IPS-15b (cell line): ENCODE measurements at regions not wholly inside any gene's neighbourhood (a gene's known extent, or its start where the extent isn't known, plus 50 kb on each side); places are given as distances from the start of the nearest gene placed in this dataset.

Experiments used
- H3K27me3 ChIP-seq: one replicate; pipeline ENCODE4 v1.6.1; 2013; ENCODE audit warnings: low read length; ENCODE audit not compliant: control insufficient read depth, insufficient read depth
- H3K36me3 ChIP-seq: one replicate; pipeline ENCODE4 v1.6.1; 2013; ENCODE audit warnings: low read length; ENCODE audit not compliant: control insufficient read depth, insufficient read depth
- H3K4me1 ChIP-seq: one replicate; pipeline ENCODE4 v1.6.1; 2013; ENCODE audit warnings: mild to moderate bottlenecking, low read length; ENCODE audit not compliant: control insufficient read depth, insufficient read depth
- H3K4me3 ChIP-seq: one replicate; pipeline ENCODE4 v1.5.1; 2013; ENCODE audit warnings: low read depth, low read length
- H3K9ac ChIP-seq: one replicate; pipeline ENCODE4 v1.6.1; 2013; ENCODE audit warnings: low read depth, mild to moderate bottlenecking, low read length
- H3K9me3 ChIP-seq: one replicate; pipeline ENCODE4 v1.6.1; 2013; ENCODE audit warnings: mild to moderate bottlenecking, low read length; ENCODE audit not compliant: control insufficient read depth, insufficient read depth

- H3K4me3 ChIP-seq: no peak overlapping the region
- no peaks in the 10 kb centered on the region for H3K4me1 ChIP-seq
- no peak overlapping the region for H3K9ac ChIP-seq
- H3K9me3 ChIP-seq: no peaks in the 10 kb centered on the region
- no peaks in the 10 kb centered on the region for H3K36me3 ChIP-seq
- no peaks in the 10 kb centered on the region for H3K27me3 ChIP-seq
Measured at GRCh38 chr3:74347563-74348268, 266.7 kb downstream of the CNTN3 start.

- Histone ChIP-seq H3K4me1 (no peaks in the 10 kb centered on the region), H3K36me3 (no peaks in the 10 kb centered on the region), H3K27me3 (no peaks in the 10 kb centered on the region), H3K9ac (no peak overlapping the region), H3K9me3 (no peaks in the 10 kb centered on the region), H3K4me3 (no peak overlapping the region)
Measured at GRCh38 chr3:74346896-74347295, 267.6 kb downstream of the CNTN3 start.

GRCh38 chr3:74345701-74346100 is 268.8 kb downstream of the CNTN3 start:
- H3K4me3 ChIP-seq: no peak overlapping the region
- no peaks in the 10 kb centered on the region for H3K9me3 ChIP-seq
- H3K27me3 ChIP-seq: no peaks in the 10 kb centered on the region
- no peaks in the 10 kb centered on the region for H3K36me3 ChIP-seq
- H3K9ac ChIP-seq: no peak overlapping the region
- no peaks in the 10 kb centered on the region for H3K4me1 ChIP-seq

- no peaks in the 10 kb centered on the region for H3K9me3 ChIP-seq
- H3K27me3 ChIP-seq: no peaks in the 10 kb centered on the region
- no peak overlapping the region for H3K9ac ChIP-seq
- no peak overlapping the region for H3K4me3 ChIP-seq
- H3K36me3 ChIP-seq: no peaks in the 10 kb centered on the region
- no peaks in the 10 kb centered on the region for H3K4me1 ChIP-seq
Measured at GRCh38 chr3:74344865-74345440, 269.5 kb downstream of the CNTN3 start.

- H3K4me1 ChIP-seq: no peaks in the 10 kb centered on the region
- H3K27me3 ChIP-seq: no peaks in the 10 kb centered on the region
Measured at GRCh38 chr3:74343391-74343790, 271.1 kb downstream of the CNTN3 start.

GRCh38 chr3:74338998-74339397 is 275.5 kb downstream of the CNTN3 start:
- no peaks in the 10 kb centered on the region for H3K27me3 ChIP-seq
- H3K4me3 ChIP-seq: no peak overlapping the region
- H3K36me3 ChIP-seq: no peaks in the 10 kb centered on the region
- H3K9ac ChIP-seq: no peak overlapping the region
- H3K4me1 ChIP-seq: no peaks in the 10 kb centered on the region
- no peaks in the 10 kb centered on the region for H3K9me3 ChIP-seq

More at GRCh38 chr3:74343391-74343790, 271.1 kb downstream of the CNTN3 start:
- no peak overlapping the region for H3K9ac ChIP-seq
- no peaks in the 10 kb centered on the region for H3K9me3 ChIP-seq
- no peaks in the 10 kb centered on the region for H3K36me3 ChIP-seq
- no peak overlapping the region for H3K4me3 ChIP-seq

GRCh38 chr3:74332165-74332564 is 282.3 kb downstream of the CNTN3 start:
- H3K9me3 ChIP-seq: no peaks in the 10 kb centered on the region
- H3K27me3 ChIP-seq: no peaks in the 10 kb centered on the region
- H3K36me3 ChIP-seq: no peaks in the 10 kb centered on the region
- no peaks in the 10 kb centered on the region for H3K4me1 ChIP-seq
- no peak overlapping the region for H3K9ac ChIP-seq
- no peak overlapping the region for H3K4me3 ChIP-seq

- Histone ChIP-seq H3K36me3 (no peaks in the 10 kb centered on the region), H3K9me3 (no peaks in the 10 kb centered on the region)
Measured at GRCh38 chr3:74331711-74332110, 282.7 kb downstream of the CNTN3 start.

GRCh38 chr3:74329096-74329495 is 285.4 kb downstream of the CNTN3 start:
- Histone ChIP-seq H3K36me3 (no peaks in the 10 kb centered on the region), H3K27me3 (no peaks in the 10 kb centered on the region), H3K9me3 (no peaks in the 10 kb centered on the region), H3K4me1 (no peaks in the 10 kb centered on the region), H3K4me3 (no peak overlapping the region), H3K9ac (no peak overlapping the region)

More at GRCh38 chr3:74331711-74332110, 282.7 kb downstream of the CNTN3 start:
- Histone ChIP-seq H3K9ac (no peak overlapping the region), H3K4me1 (no peaks in the 10 kb centered on the region), H3K27me3 (no peaks in the 10 kb centered on the region), H3K4me3 (no peak overlapping the region)

GRCh38 chr3:74328435-74328834 is 286.0 kb downstream of the CNTN3 start:
- H3K4me1 ChIP-seq: no peaks in the 10 kb centered on the region
- H3K36me3 ChIP-seq: no peaks in the 10 kb centered on the region
- no peak overlapping the region for H3K4me3 ChIP-seq
- H3K9me3 ChIP-seq: no peaks in the 10 kb centered on the region
- H3K27me3 ChIP-seq: no peaks in the 10 kb centered on the region
- no peak overlapping the region for H3K9ac ChIP-seq

- no peak overlapping the region for H3K4me3 ChIP-seq
- H3K9ac ChIP-seq: no peak overlapping the region
- H3K36me3 ChIP-seq: no peaks in the 10 kb centered on the region
- H3K9me3 ChIP-seq: no peaks in the 10 kb centered on the region
- no peaks in the 10 kb centered on the region for H3K4me1 ChIP-seq
- no peaks in the 10 kb centered on the region for H3K27me3 ChIP-seq
Measured at GRCh38 chr3:74315291-74315690, 299.2 kb downstream of the CNTN3 start.

GRCh38 chr3:74314696-74315095 is 299.8 kb downstream of the CNTN3 start:
- Histone ChIP-seq H3K36me3 (no peaks in the 10 kb centered on the region), H3K9ac (no peak overlapping the region), H3K4me1 (no peaks in the 10 kb centered on the region), H3K9me3 (no peaks in the 10 kb centered on the region), H3K27me3 (no peaks in the 10 kb centered on the region), H3K4me3 (no peak overlapping the region)
